IMR-90 (cell line): ENCODE measurements at regions not wholly inside any gene's neighbourhood (a gene's known extent, or its start where the extent isn't known, plus 50 kb on each side); places are given as distances from the start of the nearest gene placed in this dataset.

Experiments used
- MAFK ChIP-seq: IDR thresholded peaks from 2 replicates; pipeline ENCODE4 v1.6.1; 2012; ENCODE audit warnings: low read depth, low read length, improper control_type of control experiment
- RAD21 ChIP-seq: IDR thresholded peaks from 2 replicates; pipeline ENCODE4 v1.6.1; 2012; ENCODE audit warnings: low read length, improper control_type of control experiment
- SMC3 ChIP-seq: fragments of 150-350 bp; IDR thresholded peaks from 2 replicates; pipeline ENCODE4 v1.6.1; 2016; ENCODE audit warnings: low read depth, mild to moderate bottlenecking, antibody characterized with exemption, low read length, moderate library complexity
- TF ChIP-seq, protein P1 (sequence below): fragments of 150-350 bp; IDR thresholded peaks from 2 replicates; pipeline ENCODE4 v1.6.1; 2017; ENCODE audit warnings: mild to moderate bottlenecking, antibody characterized with exemption, low read length, low read depth

DNA sequence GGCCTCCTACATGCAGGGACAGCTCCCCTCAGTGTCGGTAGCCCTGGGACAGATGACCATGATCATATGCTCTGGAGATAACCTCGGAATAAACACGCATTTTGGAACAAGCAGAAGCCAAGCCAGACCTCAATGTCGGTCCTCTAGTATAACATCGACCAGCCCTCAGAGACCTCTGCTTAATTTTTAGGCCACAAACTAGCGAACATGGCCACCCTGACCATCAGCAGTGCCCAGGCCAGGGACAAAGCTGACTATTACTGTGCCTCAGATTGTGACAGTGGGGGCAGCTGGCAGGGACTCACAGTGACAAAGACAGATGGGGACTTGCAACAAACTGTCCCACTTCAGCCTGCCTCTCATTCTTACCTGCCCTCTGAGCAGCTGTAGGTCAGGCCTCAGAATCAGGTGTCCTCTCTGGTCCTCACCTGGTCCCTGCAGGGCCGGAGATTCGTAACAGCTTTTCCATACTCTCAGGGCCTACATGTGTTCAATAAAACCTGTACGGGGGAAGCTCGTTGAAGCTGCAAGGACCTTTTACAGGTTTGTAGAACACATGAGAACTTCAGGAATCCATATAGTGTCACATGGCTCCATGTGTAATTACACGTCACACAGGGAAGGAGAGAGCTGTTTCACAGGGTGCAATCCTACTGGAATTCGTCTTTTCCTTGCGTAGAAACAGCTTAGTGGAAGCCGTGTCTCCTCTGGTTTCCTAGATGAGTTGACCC is 72.8 kb upstream of the IGLL5 start (continued):
- TF ChIP-seq MAFK (no peak), SMC3 (no peak), RAD21 (no peak)
- TF ChIP-seq, protein P1, sequence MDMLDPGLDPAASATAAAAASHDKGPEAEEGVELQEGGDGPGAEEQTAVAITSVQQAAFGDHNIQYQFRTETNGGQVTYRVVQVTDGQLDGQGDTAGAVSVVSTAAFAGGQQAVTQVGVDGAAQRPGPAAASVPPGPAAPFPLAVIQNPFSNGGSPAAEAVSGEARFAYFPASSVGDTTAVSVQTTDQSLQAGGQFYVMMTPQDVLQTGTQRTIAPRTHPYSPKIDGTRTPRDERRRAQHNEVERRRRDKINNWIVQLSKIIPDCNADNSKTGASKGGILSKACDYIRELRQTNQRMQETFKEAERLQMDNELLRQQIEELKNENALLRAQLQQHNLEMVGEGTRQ, result no peak
